NB4 (cell line): ENCODE measurements at regions not wholly inside any gene's neighbourhood (a gene's known extent, or its start where the extent isn't known, plus 50 kb on each side); places are given as distances from the start of the nearest gene placed in this dataset.

Source experiments
- DNase-seq: peaks from one replicate; pipeline ENCODE4 v3.0.0; 2010; ENCODE audit warnings: low read depth
- H3K4me3 ChIP-seq: one replicate; pipeline ENCODE4 v1.5.1; 2011; ENCODE audit warnings: mild to moderate bottlenecking, low read depth, low read length, moderate library complexity
- CTCF ChIP-seq: IDR thresholded peaks from one replicate; pipeline ENCODE4 v1.5.1; 2012; ENCODE audit warnings: low read depth, low read length
- MAX ChIP-seq: IDR thresholded peaks from 2 replicates; pipeline ENCODE4 v1.6.1; 2011; ENCODE audit warnings: low read depth, low read length
- MYC ChIP-seq: IDR thresholded peaks from 2 replicates; pipeline ENCODE4 v1.6.1; 2011; ENCODE audit warnings: low read depth, low read length
- POLR2A ChIP-seq: IDR thresholded peaks from 2 replicates; pipeline ENCODE4 v1.6.1; 2011; ENCODE audit warnings: mild to moderate bottlenecking; ENCODE audit not compliant: insufficient read length; ENCODE audit errors: extremely low read depth

DNA sequence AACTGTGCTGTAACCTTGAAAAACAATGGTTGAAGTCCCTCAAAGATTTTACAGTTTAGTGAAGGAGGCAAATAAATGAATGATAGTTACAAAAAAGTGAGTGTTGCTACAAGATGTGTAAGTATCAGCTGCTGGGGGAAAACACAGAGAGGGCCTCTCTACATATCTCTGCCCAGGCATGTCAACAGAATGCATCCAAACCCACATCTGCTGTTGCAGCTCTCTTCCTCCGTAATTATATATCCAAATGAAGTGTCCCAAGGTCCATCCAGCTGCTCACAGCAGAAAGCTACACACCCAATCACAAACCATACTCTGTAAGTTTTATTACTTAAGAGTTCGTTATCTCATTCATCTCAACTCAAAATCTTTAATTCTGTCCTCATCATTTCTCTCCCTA, 584.6 kb downstream of the ANXA1 start:
- TF ChIP-seq POLR2A (no peak), CTCF (no peak), MYC (no peak), MAX (no peak)
- H3K4me3 ChIP-seq, result no peak overlapping the region
- no peak for DNase-seq

DNA sequence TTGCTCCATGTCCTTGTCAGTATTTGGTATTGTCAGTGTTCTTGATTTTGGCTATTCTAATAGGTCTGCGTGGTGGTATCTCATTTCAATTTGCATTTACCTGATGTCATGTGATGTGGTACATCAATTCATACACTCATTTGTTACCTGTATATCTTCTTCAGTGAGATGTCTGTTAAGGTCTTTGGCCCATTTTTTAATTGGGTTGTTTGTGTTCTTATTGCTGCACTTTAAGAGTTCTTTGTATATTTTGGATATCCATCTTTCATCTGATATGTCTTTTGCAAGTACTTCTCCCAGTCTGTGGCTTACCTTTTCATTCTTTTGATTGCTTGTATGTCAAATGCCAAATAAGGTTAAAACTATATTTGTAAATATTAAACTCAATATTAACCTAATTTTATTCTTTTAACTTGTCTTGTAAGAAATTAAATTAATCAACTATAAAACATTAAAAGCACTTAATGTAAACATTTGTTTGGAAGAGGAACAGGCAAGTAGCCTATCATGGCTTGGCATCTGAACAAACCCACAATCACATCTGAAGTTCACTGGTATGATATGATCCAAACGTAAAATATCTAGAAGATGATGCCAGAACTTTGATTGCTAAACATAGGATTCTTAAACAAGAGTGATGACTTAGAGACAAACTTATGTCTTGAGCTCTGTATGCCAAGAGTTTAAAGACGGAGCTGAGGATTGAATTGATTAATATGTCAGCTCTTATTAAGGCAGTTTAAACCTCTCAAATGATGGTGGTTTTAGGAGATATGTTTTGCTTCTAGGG, 587.3 kb downstream of the ANXA1 start:
- DNase-seq, result no peak
- TF ChIP-seq MAX (no peak), CTCF (no peak)
- H3K4me3 ChIP-seq, result no peak overlapping the region

- TF ChIP-seq CTCF, result no peak
- no peak for TF ChIP-seq MYC
- no peak overlapping the region for H3K4me3 ChIP-seq
- DNase-seq, result no peak
These were observed 589.7 kb downstream of the ANXA1 start for GRCh38 chr9:73741316-73741715.

DNA sequence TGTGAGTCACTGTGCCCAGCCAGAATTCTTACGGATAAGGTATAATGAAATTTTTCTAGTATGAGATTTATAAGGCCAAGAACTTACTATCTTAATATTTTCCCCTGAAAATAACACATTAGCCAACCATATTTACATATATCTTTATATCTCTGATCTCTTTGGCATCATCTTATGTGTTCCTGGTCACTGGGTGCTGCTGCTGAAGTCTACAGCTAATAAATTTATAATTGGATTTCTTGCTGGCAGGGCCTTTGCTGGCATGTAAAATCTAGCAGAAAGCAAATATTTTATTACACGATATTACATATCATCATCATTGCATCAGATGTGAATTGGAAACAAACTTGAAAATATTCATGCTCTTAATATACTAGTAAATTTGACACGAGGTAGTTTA, 590.7 kb downstream of the ANXA1 start:
- TF ChIP-seq MAX (no peak), MYC (no peak), CTCF (no peak), POLR2A (no peak)
- H3K4me3 ChIP-seq, result no peak overlapping the region
- no peak for DNase-seq

DNA sequence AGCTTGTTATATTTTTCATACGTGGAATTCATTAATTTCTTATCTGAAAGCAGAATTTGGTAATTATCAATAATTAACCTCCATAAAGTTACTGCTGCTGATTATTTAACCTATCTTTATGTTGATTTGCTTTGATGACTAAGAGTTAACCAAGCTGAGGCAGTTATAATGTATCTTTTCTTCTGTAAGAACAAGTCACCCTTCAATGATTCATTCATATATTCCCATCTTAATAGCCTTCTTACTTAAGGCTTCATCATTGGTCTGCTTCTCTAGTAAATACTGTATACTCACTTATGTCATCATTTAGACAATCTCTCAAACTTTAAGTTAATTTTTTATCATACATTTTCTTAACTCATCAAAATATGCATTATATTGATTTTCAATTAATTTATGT, 592.2 kb downstream of the ANXA1 start:
- DNase-seq, result no peak
- TF ChIP-seq POLR2A (no peak), MYC (no peak), CTCF (no peak), MAX (no peak)
- no peak overlapping the region for H3K4me3 ChIP-seq

GRCh38 chr9:73745598-73745997, 593.9 kb downstream of the ANXA1 start:
- H3K4me3 ChIP-seq, result no peak overlapping the region
- TF ChIP-seq MYC (no peak), CTCF (no peak), MAX (no peak), POLR2A (no peak)
- no peak for DNase-seq
